ENCODE measurements at regions not wholly inside any gene's neighbourhood (a gene's known extent, or its start where the extent isn't known, plus 50 kb on each side); places are given as distances from the start of the nearest gene placed in this dataset.

- DNase-seq (ENCODE audit: low spot score in 2 of 2), result no peak
- H3K27me3 ChIP-seq, result no peaks in the 10 kb centered on the region
- no peaks in the 10 kb centered on the region for H3K36me3 ChIP-seq
- intact Hi-C loops (cut with DNase I), result no loop called here
- no peaks in the 10 kb centered on the region for H3K4me1 ChIP-seq
- no peak overlapping the region for H3K4me3 ChIP-seq
- H3K27ac ChIP-seq, result no peak overlapping the region
- H3K9me3 ChIP-seq, result no peaks in the 10 kb centered on the region
- TF ChIP-seq, protein P1, sequence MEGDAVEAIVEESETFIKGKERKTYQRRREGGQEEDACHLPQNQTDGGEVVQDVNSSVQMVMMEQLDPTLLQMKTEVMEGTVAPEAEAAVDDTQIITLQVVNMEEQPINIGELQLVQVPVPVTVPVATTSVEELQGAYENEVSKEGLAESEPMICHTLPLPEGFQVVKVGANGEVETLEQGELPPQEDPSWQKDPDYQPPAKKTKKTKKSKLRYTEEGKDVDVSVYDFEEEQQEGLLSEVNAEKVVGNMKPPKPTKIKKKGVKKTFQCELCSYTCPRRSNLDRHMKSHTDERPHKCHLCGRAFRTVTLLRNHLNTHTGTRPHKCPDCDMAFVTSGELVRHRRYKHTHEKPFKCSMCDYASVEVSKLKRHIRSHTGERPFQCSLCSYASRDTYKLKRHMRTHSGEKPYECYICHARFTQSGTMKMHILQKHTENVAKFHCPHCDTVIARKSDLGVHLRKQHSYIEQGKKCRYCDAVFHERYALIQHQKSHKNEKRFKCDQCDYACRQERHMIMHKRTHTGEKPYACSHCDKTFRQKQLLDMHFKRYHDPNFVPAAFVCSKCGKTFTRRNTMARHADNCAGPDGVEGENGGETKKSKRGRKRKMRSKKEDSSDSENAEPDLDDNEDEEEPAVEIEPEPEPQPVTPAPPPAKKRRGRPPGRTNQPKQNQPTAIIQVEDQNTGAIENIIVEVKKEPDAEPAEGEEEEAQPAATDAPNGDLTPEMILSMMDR (IDR thresholded peaks at IDR 0.05), result no peak
Observed at GRCh38 chr12:108078428-108078827, 50.7 kb upstream of the WSCD2 start.

All from ascending aorta (tissue), 2 donors.